Large intestine (tissue), 3 donors: ENCODE measurements at regions not wholly inside any gene's neighbourhood (a gene's known extent, or its start where the extent isn't known, plus 50 kb on each side); places are given as distances from the start of the nearest gene placed in this dataset.
A peak's percentile ranks its signal among the peaks of the same experiment; 100 is the strongest.

Experiments
- DNase-seq, 2 donors: peaks; one replicate each; pipeline versions ENCODE4 v3.0.0 to v3.0.0-alpha.2; 2013
- H3K27ac ChIP-seq: one replicate; pipeline ENCODE4 v1.5.1; 2013; ENCODE audit warnings: low read length
- H3K27me3 ChIP-seq: 2 replicates; pipeline ENCODE4 v1.6.1; 2013; ENCODE audit warnings: low read length; ENCODE audit not compliant: control insufficient read depth, insufficient read depth
- H3K36me3 ChIP-seq: 2 replicates; pipeline ENCODE4 v1.6.1; 2013; ENCODE audit warnings: low read length; ENCODE audit not compliant: control insufficient read depth, insufficient read depth
- H3K4me1 ChIP-seq: one replicate; pipeline ENCODE4 v1.6.1; 2013; ENCODE audit warnings: low read length; ENCODE audit not compliant: control insufficient read depth, insufficient read depth
- H3K4me3 ChIP-seq: one replicate; pipeline ENCODE4 v1.5.1; 2013; ENCODE audit warnings: low read length
- H3K9me3 ChIP-seq: one replicate; pipeline ENCODE4 v1.6.1; 2013; ENCODE audit warnings: mild to moderate bottlenecking, low read depth, low read length, moderate library complexity; ENCODE audit not compliant: control insufficient read depth
- WGBS: methylation state at CpG from one replicate; pipeline ENCODE4 v1.1.5; 2013; ENCODE audit warnings: low lambda C conversion rate; ENCODE audit not compliant: insufficient coverage; 5-methylcytosine and 5-hydroxymethylcytosine counted together

- no peaks in the 10 kb centered on the region for H3K36me3 ChIP-seq
- no peak overlapping the region for H3K4me3 ChIP-seq
- peak in 1 of 2 donors; percentile 0 for DNase-seq
- no CpG with 5 or more reads among the region's 17 CpGs for WGBS
- no peaks in the 10 kb centered on the region for H3K27me3 ChIP-seq
- no peaks in the 10 kb centered on the region for H3K4me1 ChIP-seq
- no peaks in the 10 kb centered on the region for H3K9me3 ChIP-seq
- no peak overlapping the region for H3K27ac ChIP-seq
These were observed 209.2 kb downstream of the MYCN start for GRCh38 chr2:16149349-16150243.

DNA sequence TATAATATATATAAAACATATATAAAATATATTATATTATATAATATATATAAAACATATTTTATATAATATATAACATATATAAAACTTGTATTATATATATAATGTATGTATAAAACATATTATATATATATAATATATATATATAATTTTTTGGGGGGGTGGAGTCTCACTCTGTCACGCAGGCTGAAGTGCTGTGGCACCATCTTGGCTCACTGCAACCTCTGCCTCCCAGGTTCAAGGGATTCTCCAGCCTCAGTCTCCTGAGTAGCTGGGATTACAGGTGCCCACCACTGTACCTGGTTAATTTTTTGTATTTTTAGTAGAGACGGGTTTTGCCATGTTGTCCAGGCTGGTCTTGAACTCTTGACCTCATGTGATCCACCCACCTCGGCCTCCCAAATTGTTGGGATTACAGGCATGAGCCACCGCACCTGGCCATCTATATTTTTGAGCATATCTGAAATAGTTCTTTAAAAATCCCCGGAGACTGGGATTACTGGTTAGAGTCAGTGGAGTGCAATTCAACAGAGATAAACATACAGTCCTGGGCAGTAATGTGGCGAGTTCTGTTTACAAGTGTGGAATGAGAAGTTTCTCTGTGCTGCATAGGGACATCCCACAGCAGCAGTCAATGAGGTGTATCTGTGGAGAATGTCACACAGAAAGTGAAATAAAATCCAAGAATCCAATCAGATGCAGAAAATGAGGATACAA is 208.4 kb downstream of the MYCN start:
- Histone ChIP-seq H3K9me3 (no peaks in the 10 kb centered on the region), H3K4me3 (no peak overlapping the region), H3K27me3 (no peaks in the 10 kb centered on the region), H3K4me1 (no peaks in the 10 kb centered on the region), H3K27ac (no peak overlapping the region), H3K36me3 (no peaks in the 10 kb centered on the region)
- peak in 1 of 2 donors; percentile 1 for DNase-seq
- WGBS = no CpG with 5 or more reads among the region's 6 CpGs

DNA sequence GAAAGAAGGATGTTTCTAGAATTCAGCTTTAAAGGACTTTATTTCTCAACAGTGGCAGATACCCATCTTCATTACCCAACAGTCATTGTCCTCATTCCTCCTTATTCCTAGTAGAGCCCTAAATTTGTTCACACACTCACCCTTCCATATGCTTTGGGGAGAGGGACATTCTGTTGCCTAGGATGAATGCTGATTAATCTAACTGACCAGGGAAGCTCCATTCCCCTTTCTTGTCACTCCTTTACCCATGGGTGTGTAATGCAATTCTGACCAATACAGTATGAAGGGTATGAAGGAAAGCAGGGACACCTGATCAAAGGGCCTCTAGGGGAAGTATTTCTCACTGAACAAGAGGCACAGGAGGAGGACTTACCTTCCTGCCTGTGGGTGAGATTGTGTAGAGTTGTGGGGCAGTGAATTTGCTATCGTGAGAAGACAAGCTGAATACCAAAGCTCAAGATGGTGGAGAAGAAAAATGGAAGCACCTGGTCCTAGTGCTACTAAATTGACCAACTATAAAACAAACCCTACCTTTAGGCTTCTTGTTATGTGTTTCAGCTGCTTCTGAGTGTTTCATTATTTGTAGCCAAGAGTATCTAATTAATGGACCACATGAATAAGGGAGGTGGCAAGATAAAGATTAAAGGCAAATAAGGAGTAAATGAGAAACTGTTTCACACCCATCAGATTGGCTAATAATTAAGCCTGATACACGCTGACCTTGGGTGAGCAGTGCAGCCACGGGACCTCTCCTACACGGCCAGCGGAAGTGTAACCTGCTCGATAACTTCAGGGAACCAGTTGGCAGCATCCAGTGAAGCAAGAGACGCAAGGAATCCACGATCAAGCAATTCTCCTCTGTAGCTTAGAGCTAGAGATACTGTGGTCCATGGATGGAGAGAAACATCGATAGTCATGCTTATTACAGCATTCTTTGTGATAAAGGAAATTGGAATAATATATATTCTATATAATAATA is 202.3 kb downstream of the MYCN start:
- H3K27ac ChIP-seq = peak overlapping the region; percentile 27
- no CpG with 5 or more reads among the region's 9 CpGs for WGBS
- H3K4me1 ChIP-seq = peaks cover 13% of the 10 kb centered on the region
- no peak overlapping the region for H3K4me3 ChIP-seq
- H3K27me3 ChIP-seq = no peaks in the 10 kb centered on the region
- peak; percentile 80 to 90 for DNase-seq
- no peaks in the 10 kb centered on the region for H3K9me3 ChIP-seq
- H3K36me3 ChIP-seq = no peaks in the 10 kb centered on the region

DNA sequence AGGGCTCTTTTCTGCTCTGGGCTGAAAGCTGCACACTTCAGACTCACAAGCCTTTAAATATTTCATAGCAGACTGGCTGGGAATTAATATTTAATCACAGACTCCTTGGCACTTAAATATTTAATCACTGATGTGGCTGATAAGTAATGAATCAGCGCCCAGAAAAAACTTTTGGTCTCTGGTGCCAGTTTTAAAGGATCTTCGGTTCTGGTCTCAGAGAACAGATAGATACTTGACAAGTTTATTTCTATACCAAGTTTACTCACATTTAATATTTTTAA is 201.2 kb downstream of the MYCN start:
- H3K36me3 ChIP-seq = no peaks in the 10 kb centered on the region
- H3K27ac ChIP-seq = no peak overlapping the region
- H3K4me1 ChIP-seq = peaks cover 13% of the 10 kb centered on the region
- WGBS = no CpG with 5 or more reads among the region's 2 CpGs
- H3K27me3 ChIP-seq = no peaks in the 10 kb centered on the region
- no peak overlapping the region for H3K4me3 ChIP-seq
- no peaks in the 10 kb centered on the region for H3K9me3 ChIP-seq
- peak in 1 of 2 donors; percentile 2 for DNase-seq

DNA sequence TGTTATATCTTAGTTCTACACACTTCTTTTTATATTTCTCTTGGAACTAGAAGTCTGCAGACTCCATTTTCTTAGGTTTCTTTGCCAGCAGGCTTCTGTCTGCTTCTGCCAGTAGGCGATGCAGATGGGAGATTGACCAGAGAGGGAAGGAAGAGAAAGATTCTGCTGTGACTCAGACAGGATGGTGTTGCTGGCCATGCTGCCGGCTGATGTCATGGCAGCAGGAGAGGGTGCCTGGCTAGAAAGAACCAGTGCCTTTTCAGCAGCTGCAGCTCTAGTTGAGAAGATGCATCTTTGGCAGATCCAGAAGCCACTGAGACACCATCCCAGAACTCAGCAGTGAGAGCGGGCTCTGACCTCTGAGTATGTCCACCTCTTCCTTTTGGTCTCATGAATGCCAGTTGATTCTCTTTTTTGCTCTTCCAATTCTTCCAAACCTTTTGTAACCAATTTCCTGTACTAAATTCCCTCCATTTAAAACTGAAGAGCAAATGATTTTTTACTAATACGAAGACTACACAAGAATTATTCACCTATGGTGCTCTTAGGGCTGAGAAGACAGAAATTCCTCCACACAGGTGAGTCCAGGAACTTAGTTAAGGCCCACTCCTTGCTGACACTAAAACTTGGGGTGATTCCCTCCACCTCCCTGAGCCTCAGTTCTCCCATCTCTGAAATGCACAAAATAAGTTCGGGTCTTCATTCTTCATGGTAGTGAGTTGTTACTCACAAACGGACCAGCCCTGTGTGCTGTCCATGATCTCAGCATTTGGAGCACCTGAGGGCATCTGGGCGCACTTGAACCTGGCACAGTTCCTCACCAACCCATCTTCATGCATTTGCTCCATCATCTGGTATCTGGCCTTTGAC is 200.7 kb downstream of the MYCN start:
- H3K9me3 ChIP-seq = no peaks in the 10 kb centered on the region
- no peaks in the 10 kb centered on the region for H3K27me3 ChIP-seq
- no peak for DNase-seq
- no peak overlapping the region for H3K27ac ChIP-seq
- H3K4me3 ChIP-seq = no peak overlapping the region
- H3K36me3 ChIP-seq = no peaks in the 10 kb centered on the region
- 100% methylated on average over 1 of the region's 7 CpGs for WGBS
- peaks cover 13% of the 10 kb centered on the region for H3K4me1 ChIP-seq

GRCh38 chr2:16139663-16140615 is 199.6 kb downstream of the MYCN start:
- 86% methylated on average over 1 of the region's 9 CpGs for WGBS
- DNase-seq = peak in 1 of 2 donors; percentile 74
- Histone ChIP-seq H3K36me3 (no peaks in the 10 kb centered on the region), H3K27ac (no peak overlapping the region), H3K27me3 (no peaks in the 10 kb centered on the region), H3K4me1 (peaks cover 13% of the 10 kb centered on the region), H3K4me3 (no peak overlapping the region), H3K9me3 (no peaks in the 10 kb centered on the region)

- WGBS = 93% methylated on average over 3 of the region's 8 CpGs
- no peaks in the 10 kb centered on the region for H3K36me3 ChIP-seq
- H3K27ac ChIP-seq = no peak overlapping the region
- H3K9me3 ChIP-seq = no peaks in the 10 kb centered on the region
- H3K4me1 ChIP-seq = peaks cover 13% of the 10 kb centered on the region
- no peaks in the 10 kb centered on the region for H3K27me3 ChIP-seq
- H3K4me3 ChIP-seq = no peak overlapping the region
- peak in 1 of 2 donors; percentile 3 for DNase-seq
These were observed 198.7 kb downstream of the MYCN start for GRCh38 chr2:16138811-16139662.

DNA sequence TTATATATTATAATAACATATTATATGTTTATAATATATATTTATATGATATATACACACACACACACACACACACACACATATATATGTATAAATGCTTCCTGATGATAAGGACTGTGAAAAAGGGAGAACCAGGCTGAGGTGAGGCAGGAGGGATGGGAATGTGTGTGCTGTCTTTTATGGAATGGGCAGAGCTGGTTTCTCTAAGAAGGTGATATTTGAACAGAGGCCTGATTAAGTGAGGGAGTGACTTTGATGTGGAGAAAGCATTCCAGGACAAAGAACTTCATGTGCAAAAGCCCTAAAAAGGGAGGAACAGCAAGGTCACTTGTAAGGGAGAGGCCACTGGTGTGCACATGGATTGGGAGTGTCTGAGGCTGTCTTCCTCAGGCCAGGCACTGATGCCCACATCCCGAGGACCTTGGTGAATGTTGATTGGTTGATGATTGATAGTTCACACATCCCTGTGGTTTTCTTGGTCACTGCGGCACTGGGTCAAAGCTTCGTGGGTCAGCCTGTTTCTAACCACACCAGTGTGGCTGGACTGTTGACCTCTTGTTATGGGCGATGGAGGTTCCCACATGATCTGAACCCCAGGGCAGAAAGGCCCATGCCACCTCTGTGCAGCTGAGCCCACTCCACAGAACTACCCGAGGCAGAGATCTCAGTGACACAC is 196.9 kb downstream of the MYCN start:
- Histone ChIP-seq H3K36me3 (no peaks in the 10 kb centered on the region), H3K4me3 (no peak overlapping the region), H3K27me3 (no peaks in the 10 kb centered on the region), H3K9me3 (no peaks in the 10 kb centered on the region), H3K27ac (no peak overlapping the region), H3K4me1 (peaks cover 5% of the 10 kb centered on the region)
- WGBS = no CpG with 5 or more reads among the region's 5 CpGs
- peak in 1 of 2 donors; percentile 21 for DNase-seq
